ENCODE measurements at regions not wholly inside any gene's neighbourhood (a gene's known extent, or its start where the extent isn't known, plus 50 kb on each side); places are given as distances from the start of the nearest gene placed in this dataset.

GRCh38 chrX:14380044-14380443 is 149.3 kb upstream of the GLRA2 start:
- TF ChIP-seq ZBTB38 (CRISPR knock-in tag; IDR thresholded peaks at IDR 0.05) (no peak), AFF4 (CRISPR knock-in tag; IDR thresholded peaks at IDR 0.05) (no peak)
